NCI-H2081 treated with DMSO at 0.1 percent for 48 hours (cell line): ENCODE measurements at regions not wholly inside any gene's neighbourhood (a gene's known extent, or its start where the extent isn't known, plus 50 kb on each side); places are given as distances from the start of the nearest gene placed in this dataset.
"Not testable (repeated sequence)": the region's sequence is repeated elsewhere in the genome, so short reads cannot be mapped to it uniquely, and the experiment has no call there.

Experiments
- DNase-seq: peaks from one replicate; lab custom pipeline; 2025; lab: John Stamatoyannopoulos, UW

DNA sequence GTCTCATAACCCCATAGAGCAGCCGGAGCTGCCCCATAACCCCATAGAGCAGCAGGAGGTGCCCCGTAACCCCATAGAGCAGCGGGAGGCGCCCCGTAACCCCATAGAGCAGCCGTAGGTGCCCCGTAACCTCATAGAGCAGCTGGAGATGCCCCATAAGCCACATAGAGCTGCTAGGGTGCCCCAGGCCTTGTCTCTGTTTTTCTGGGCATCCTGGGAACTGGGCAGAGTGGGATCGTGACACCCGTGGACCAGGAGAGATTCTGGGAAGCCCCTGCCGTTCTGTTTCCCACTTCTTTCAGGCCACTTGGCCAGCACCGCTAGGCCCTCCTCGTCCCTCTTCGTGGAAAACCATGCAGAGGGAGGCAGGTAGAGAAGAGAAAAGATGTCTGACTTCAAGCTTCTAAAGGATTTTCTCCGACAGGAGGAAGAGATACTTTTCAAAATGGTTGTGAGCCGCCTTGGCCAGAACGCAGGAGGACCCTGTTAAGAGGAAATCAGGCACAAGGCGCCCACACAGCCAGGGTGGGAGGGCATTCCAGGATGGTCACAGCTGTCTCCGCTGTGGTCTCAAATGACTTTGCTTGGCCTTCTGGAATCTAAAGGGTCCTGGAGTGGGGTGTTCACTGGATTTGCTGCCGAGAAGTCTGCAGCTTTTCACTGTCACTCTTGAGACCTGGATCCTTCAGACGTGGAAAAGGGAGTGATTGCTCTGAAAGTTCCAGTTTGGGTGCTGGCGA is 171.8 kb downstream of the NPIPB11 start:
- DNase-seq = not testable (repeated sequence)

DNA sequence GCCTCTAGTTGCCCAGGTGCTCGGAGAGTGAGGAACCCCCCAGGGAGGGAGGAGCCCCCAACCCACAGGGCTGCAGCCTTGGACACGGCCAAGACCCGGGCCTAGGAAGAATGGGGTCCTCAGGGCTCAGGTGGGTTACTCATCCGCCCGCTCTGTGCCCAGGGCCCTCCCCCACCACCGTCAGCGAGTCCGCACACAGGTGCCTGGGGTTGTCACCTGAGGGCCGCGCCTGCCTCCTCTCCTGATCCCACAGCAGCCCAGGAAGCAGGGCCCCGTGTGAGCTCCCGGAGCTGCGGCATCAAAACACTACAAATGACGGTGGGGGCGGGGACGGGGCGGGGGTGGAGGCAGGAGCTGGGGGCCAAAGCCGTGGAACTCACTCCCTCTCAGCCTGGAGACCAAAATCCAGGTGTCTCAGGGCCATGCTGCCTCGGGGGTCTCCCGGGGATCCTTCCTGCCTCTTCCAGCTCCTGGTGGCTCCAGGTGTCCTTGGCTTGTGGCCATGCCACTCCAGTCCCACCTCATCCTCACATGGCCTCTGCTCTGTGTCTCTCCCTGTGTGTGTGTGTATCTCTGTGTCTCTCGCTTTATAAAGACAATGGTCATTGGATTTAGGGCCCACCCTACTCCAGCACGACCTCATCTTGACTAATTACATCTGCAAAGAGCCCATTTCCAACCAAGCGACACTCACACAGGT is 172.7 kb downstream of the NPIPB11 start:
- DNase-seq = not testable (repeated sequence)

DNA sequence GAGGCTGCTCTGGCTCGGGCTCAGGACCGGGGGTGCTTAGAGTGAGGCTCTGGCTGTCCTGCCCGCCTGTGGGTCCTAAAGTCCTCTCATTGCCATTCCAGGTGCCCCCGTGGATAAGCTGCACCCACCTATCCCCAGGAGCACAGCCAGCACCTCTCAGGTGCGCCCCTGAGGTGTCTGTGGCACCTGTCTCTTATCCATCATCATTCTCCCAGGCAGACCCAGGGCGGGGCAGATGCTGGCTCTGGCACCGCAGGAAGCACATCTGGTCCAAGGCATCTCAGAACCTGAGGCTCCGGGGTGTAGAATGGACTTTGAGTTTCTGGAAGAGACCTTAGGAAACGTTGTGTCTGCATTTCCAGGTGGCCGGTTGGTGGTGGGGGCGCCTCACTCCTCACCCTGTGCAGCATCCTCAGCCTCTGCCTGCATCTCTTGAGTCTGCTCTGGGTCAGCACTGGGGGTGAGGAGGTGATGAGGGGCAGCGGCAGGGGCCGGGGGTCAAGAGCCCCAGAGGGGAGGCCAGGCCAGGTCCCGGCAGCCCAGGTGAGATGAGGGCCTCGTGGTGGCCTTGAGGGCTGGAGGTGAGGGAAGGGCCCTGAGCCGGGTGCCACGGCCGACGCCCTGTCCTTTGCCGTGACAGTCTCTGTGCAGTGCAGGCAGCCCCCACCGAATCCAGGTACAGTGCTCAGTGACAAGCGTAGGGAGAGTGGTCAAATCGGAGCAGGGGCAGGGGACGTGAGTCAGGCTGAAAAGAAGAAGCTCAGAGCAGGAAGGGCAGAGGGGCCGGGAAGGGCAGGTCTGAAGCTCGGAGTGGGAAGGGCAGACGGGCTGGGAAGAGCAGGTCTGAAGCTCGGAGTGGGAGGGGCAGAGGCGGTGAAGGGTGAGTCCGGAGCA is 173.5 kb downstream of the NPIPB11 start:
- no peak for DNase-seq

DNA sequence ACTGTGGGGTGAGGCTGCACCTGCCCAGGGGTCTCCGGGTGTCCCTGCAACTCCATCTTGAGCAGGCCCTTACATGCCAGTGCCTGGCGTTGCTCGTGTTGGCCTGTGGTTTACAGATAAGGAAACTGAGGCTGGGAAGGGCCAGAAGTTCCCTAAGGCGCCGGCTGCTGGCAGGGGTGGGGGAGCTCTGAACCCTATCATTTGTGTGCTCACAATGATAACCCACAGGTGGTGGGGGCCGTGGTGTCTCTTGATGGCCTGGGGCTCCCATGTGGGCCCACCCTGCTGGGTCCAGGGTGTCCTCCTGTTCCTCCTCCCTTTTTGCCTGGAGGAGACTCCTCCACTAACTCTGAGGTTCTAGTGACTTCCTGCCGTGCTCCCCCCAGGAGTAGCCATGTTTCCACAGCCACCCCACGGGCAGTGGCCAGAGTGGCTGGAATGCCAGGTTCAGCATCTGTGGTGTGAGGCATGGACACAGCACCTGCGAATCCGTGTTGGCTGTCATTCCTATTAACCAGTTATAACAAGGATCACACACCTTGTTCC is 174.3 kb downstream of the NPIPB11 start:
- DNase-seq = not testable (repeated sequence)

DNA sequence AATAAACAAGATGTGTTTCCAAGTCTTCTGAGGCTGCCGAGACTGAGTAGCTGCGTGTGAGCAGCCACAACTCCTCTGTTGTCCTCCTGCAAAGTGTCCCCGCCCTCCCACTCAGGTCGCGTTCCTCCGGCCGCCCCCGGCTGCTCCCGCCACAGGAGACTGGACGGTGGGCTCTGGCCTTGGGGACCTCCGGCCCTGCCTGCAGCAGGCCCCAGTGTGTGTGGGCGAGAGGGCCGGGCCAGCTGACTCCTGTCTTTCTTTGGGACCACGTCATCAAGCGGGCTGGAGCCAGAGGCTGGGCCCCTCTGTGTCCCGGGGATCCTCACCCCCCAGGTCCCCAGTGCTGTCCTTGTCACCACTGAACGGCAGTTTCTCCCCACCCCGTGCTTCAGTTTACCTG is 175.3 kb downstream of the NPIPB11 start:
- DNase-seq = no peak

DNA sequence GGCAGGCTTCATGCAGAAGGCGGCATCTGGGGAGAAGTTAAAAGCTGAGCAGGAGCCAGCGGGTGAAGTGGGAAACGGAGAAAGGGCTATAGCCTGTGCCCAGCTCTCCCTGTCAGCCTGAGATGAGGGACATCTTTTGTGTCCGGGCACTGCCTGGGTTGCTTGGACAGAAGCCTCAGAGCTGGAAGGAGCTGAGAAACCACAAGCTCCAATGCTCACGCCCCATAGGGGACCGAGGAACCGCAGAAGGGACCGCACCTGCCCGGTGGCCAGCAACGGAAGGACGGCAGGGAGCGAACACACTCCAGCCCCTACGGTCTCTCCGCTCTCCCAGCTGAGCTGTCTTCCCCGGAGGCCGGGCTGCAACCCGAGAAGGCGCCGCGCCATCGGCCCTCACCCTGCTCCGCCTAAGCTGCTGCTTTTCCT is 175.8 kb downstream of the NPIPB11 start:
- DNase-seq = no peak

DNA sequence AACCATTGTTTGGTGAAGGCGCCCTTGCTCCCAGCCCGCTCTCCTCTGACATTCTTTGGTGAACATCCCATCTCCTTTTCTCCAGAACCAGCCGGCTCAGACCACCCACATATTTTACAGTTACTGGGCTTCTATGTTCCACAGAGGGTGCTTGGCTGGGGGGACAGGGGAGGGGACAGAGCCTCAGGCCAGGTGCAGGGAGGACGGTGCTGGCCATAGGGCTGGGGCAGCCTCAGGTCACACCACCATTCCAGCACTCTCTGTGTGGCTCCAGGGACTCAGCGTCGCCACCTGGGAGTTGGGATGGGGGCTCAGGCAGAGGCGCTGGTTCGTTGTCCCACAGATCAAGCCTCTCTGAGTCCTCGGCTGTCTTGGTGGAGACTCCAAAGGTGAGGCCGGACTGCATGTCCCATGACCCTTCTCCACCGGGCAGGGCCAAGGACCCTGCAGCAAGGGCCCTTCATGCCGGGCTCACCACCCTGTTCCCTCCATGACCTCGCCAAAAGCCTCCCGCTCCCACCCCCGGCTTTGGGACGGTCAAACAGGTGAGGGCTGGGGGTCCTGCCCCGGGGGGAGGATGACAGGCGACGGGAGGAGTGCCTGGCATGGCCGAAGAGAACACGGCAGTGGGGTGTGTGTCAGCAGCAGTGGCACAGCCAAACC is 176.4 kb downstream of the NPIPB11 start:
- not testable (repeated sequence) for DNase-seq

DNA sequence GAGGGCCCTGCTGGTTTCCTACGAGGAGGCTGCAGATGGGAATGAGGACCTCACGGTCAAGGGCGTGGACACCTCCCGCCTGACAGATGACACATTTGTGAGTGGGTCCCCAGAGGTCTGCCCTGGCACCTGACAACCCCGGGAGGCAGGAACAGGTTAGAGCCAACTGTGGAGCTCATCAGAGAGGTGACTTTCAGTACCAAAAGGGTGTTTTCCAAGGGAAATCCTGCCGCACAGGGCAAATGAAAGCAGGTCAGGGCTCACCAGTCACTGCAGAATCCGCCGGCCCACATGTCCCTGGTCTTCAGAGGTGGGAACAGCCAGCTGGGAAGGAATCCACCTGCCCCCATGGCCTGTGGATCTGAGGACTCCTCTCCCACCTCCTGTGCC is 176.9 kb downstream of the NPIPB11 start:
- not testable (repeated sequence) for DNase-seq

DNA sequence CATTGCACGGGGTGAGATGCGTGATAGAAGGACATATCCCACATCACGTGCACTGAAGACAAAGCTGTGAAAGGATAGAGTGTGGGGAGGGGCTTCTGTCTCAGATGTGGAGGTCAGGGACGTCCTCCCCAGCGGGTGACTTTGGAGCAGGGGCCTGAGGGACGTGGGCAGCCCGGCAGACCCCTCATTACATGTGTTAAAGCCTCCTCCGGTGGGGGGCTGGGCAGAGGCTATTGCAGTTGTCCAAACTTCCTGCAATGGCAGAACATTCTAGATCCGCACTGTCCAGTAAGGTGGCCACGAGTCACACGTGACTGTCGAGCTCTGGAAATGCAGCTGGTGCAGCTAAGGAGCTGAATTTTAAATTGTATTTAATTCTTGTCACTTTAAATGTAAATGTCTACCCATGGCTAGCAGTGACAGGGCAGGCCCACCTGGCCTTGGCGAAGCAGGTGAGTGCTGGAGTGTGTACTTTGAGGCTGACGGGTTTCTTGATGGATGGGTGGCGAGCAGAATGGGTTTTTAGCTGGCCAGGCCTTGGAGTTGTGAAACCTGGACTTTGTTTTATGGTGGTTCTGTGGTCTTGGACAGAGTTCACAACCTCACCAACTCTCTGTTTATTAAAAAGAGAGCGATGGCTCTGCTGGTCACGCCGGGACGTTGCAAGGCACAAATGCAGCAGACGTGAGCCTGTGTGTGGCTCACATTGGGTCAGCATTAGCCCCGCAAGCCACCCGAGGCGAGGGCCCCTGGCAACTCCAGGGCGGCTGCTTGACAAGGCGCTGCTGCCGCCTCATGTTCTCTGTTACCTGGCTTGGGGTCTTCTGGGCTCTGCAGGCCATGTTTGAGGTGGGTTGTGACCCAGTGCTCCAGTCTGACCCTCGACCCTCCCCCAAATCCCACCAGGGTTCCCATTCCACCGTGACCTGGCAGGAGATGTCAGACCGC is 177.6 kb downstream of the NPIPB11 start:
- DNase-seq = not testable (repeated sequence)

DNA sequence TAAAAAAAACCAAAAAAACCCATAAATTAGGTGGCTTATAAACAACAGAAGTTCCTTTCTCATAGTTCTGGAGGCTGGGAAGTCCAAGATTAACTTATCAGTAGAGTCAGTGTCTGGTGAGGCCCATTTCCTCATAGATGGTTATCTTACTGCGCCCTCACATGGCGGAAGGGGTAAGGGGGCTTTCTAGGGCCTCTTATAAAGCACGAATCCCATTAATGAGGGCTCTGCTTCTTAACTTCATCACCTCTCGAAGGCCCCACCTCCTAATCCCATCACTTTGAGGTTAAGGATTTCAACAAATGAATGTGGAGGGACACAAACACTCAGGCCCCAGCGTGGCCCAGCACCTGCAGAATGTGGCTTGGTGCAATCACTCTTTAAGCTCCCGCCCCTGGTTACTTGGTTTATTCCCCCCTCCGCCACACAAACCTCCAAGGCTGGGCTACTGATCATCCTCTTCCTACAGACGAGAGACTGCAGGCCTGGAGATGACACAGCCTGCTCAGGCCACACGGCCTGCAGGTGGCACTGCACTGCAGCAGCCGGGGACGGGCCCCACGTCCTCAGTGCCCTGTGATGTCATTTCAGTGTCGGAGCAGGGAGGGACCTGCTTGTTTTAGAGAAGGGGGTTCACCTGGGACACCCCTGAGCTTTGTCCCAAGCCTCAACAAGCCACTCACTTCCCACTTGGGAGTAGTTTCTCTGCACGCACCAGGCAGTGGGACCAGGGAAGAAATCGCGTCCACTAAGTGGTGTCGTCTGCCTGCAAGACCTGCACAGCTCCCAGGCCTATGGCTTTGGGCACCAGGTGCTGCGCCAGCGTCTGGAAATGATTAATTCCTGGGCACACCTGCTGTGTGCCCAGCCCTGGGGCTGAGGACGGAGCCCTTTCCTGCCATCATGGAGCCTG is 178.5 kb downstream of the NPIPB11 start:
- DNase-seq = not testable (repeated sequence)

DNA sequence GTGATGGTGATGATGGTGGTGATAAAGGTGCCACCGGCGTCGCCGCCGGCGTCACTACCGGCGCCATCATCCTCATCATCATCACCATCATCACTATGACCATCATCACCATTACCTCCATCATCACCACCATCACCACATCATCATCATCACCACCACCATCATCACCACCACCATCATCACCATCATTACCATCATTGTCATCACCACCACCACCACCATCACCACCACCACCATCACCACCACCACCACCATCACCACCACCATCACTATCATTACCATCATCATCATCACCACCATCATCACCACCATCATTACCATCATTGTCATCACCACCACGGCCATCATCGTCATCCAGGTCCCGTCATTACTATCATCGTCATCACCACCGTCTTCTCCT is 179.7 kb downstream of the NPIPB11 start:
- no peak for DNase-seq

DNA sequence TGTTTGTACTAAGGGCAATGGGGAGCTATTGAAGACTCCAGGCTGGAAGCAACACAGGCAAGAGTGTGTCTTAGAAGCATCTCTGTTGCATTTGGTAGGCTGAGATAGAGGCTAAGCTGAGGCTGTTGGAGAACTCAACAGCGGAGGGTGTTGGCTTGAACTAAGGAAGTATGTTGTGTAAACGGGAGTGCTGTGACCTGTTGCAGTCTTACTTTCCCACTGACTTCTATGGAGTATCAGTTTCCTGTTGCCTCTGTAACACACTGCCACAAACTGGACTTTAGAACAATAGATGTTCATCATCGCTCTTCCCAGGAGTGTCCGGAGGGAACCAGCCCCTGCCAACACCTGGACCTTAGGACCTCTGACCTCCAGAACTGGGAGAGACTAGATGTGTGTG is 181.8 kb downstream of the NPIPB11 start:
- not testable (repeated sequence) for DNase-seq

DNA sequence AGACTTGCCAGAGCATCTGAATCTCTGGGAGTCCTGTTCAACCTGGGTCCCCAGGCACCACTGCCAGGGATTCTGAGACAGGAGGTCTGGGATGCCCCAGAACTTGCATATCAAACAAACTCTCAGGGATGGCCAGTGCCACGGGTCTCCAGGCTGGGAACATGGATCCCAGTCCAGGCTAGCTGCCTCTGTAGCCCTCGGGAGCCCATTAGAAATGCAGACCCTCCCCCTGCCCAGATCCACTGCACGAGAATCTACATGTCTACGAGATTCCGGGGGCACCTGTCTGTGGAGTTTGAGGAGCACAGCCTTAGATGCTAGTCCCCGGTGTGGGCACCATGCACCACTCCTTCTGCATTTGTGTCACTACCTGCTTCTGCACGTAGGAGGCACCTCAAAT is 183.9 kb downstream of the NPIPB11 start:
- not testable (repeated sequence) for DNase-seq

DNA sequence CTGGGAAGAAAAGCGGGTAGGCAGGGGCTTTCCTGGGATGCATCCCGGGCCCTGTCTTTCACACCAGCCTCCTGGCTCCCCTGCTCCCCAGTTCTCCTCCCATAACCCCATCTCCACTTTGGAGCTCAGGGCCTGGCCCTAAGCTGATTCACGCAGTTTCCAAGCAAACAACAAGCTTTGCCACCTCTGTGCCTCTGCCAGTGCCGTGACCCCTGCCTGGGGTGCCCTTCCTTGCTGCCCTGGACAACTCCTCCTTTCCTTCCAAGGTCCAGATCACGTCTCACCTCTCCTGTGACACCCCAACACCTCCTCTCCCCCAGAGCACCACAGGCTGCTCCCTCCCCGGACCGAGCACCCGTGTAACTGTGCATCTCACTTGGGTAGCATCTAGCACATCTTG is 184.5 kb downstream of the NPIPB11 start:
- DNase-seq = not testable (repeated sequence)

DNA sequence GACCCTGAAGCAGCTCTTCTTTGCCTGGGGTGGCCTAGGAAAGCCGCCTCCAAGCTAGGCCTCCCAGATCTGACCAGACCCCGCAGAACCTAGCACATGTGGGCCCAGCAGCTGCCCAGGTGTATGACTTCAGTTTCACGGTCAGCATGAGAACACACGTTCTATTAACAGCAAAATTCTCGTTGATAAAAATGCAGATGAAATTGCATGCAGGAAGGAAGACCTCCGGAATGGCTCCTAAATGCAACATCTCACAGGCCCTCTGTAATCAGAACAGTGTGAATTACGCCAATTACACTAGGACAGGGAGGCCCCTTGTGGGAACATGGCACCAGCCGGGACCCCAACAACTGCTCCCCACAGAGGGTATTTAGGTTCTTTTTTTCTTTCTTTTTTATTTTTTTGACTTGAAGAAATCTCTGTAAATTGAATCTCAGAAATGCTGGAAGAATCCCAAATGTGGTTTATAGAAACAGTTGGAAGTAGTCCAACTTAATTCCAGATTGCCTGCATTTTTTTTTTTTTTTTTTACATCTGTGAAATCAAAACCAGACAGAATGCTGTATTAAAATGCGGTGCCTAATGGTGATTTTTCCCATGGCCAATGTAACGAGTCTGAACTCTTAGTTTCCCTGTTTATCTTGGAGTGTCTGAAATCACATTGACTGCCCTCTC is 185.1 kb downstream of the NPIPB11 start:
- DNase-seq = not testable (repeated sequence)

DNA sequence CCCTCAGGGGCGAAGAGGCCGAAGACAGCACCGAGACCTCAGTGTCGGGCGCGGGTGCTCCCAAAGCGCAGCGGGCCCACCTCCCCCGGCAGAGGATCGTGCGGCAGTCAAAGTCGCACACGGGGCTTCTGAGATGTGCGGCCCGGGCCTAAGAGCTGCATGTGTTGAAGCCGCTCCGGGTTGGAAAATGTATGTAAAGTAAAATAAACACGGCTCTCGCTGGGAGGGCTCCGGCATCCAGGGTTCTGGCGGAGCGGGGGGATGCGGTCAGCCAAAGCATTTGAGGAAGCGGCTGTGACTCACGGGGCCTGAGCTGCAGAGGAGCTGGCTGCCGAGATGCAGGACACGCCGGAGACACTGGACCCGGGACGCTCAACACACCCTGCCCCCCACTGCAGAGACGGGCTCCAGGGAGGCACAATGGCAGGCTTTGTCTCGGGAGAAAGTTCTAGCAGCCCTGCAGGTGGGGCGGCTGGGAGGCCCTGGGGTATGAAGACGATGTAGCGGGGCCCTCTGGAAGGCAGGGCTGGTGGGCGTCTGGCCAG is 185.8 kb downstream of the NPIPB11 start:
- DNase-seq = not testable (repeated sequence)

DNA sequence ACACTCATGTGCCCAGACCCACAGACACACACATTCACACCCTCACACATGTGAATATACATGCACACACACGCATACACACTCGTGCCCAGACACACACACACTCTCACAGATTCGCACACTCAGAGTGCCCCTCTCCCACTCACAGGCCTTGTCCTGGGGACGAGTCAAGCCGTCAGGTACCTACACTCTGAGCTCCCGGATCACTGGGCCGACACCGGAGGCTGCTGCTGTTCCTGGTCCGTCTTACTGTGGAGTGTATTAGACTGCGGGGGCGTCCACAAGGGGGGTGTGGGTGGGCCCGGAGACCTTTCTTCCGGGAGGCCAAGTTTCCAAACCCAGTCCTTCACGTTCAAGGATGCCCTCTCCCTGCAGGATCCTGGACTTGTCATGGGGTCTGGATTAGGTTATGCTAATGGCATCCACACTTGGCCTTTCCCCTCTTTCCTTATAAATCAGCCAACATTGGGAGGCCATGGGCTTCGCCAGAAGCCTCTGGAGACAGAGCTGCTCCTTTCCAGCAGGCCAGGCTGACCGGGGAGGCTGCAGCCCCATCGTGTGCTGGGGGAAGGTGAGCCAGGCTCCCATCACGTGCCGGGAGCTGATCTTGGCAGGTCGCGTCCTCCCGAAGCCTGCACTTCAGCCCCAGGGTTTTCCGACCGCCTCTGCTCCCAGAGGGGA is 186.4 kb downstream of the NPIPB11 start:
- not testable (repeated sequence) for DNase-seq

DNA sequence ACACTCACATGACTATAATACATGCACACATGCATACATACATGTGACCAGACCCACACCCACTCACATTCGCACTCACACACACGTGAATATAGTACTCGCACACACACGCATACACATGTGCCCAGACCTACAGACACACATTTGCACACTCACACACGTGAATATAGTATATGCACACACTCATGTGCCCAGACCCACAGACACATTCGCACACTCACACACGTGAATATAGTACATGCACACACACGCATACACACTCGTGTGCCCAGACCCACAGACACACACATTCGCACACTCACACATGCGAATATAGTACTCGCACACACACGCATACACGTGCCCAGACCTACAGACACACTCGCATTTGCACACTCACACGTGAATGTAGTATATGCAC is 186.9 kb downstream of the NPIPB11 start:
- DNase-seq = not testable (repeated sequence)
